ENCODE measurements at regions not wholly inside any gene's neighbourhood (a gene's known extent, or its start where the extent isn't known, plus 50 kb on each side); places are given as distances from the start of the nearest gene placed in this dataset.

- no peak for TF ChIP-seq CTCF (conservative IDR thresholded peaks at IDR 0.05; ENCODE audit: low read depth, low read length)
- TF ChIP-seq EZH2 (IDR thresholded peaks at IDR 0.05; ENCODE audit: borderline replicate concordance, low read depth, low read length, poor library complexity, severe bottlenecking) = no peak
Measured at GRCh38 chr4:98786866-98787265, 128.5 kb upstream of the TSPAN5 start.

Data from A673 (cell line).